OCI-LY7 (cell line): ENCODE measurements at regions not wholly inside any gene's neighbourhood (a gene's known extent, or its start where the extent isn't known, plus 50 kb on each side); places are given as distances from the start of the nearest gene placed in this dataset.

Source experiments
- BruUV-seq: library from RNA; stranded (reverse); fragments of 400-500 nt; replicated peaks from 2 replicates; lab custom pipeline; 2021; lab: Mats Ljungman, UMichigan
- CTCF ChIA-PET: fragments of 300-600 bp; sonication (Branson Sonifier 250); formaldehyde crosslinking; loops from one replicate; lab custom pipeline; 2022; ENCODE audit warnings: antibody characterized with exemption; ENCODE audit not compliant: unreplicated experiment; lab: Charles Lee
- POLR2A ChIA-PET: fragments of 300-600 bp; sonication (Branson Sonifier 250); formaldehyde crosslinking; loops from one replicate; lab custom pipeline; 2022; ENCODE audit warnings: antibody characterized with exemption; lab: Charles Lee
- DNase-seq: peaks from one replicate; pipeline ENCODE4 v3.0.0-alpha.2; 2015; ENCODE audit warnings: low spot score
- H2AFZ ChIP-seq: fragments of 200-600 bp; sonication (generic), shearing (Covaris generic); 2 replicates; pipeline ENCODE4 v1.6.1; 2014; ENCODE audit warnings: mild to moderate bottlenecking, antibody characterized with exemption, low read length, moderate library complexity
- H3K27ac ChIP-seq: fragments of 200-600 bp; sonication (generic); 2 replicates; pipeline ENCODE4 v1.5.1; 2014; ENCODE audit warnings: mixed run types, low read depth, mild to moderate bottlenecking, moderate library complexity, low read length, inconsistent platforms; ENCODE audit not compliant: poor library complexity, severe bottlenecking
- H3K36me3 ChIP-seq: fragments of 200-600 bp; sonication (generic); 2 replicates; pipeline ENCODE4 v1.6.1; 2014; ENCODE audit warnings: mild to moderate bottlenecking, antibody characterized with exemption, low read length, moderate library complexity, mixed read lengths; ENCODE audit not compliant: insufficient read depth
- H3K4me1 ChIP-seq: fragments of 200-600 bp; sonication (generic); 2 replicates; pipeline ENCODE4 v1.5.1; 2014; ENCODE audit warnings: mild to moderate bottlenecking, low read length; ENCODE audit not compliant: insufficient read depth, poor library complexity, severe bottlenecking
- H3K4me2 ChIP-seq: fragments of 200-600 bp; sonication (generic); 2 replicates; pipeline ENCODE4 v1.6.1; 2014; ENCODE audit warnings: mild to moderate bottlenecking, low read length
- H3K4me3 ChIP-seq: fragments of 200-600 bp; sonication (generic); 2 replicates; pipeline ENCODE4 v1.5.1; 2014; ENCODE audit warnings: mild to moderate bottlenecking, low read depth, low read length; ENCODE audit not compliant: poor library complexity, severe bottlenecking
- H3K79me2 ChIP-seq: fragments of 200-600 bp; sonication (generic); 2 replicates; pipeline ENCODE4 v1.6.1; 2016; ENCODE audit warnings: low read depth, mild to moderate bottlenecking, low read length, moderate library complexity, mixed read lengths; ENCODE audit not compliant: insufficient read depth
- H3K9me2 ChIP-seq: fragments of 200-600 bp; sonication (generic); 2 replicates; pipeline ENCODE4 v1.6.1; 2016; ENCODE audit warnings: mild to moderate bottlenecking, low read length, mixed read lengths; ENCODE audit not compliant: insufficient read depth
- H3K9me3 ChIP-seq: fragments of 200-600 bp; sonication (generic); 2 replicates; pipeline ENCODE4 v1.6.1; 2014; ENCODE audit warnings: mild to moderate bottlenecking, mixed run types, low read length, mixed read lengths
- H4K20me1 ChIP-seq: fragments of 200-600 bp; sonication (generic); 2 replicates; pipeline ENCODE4 v1.6.1; 2014; ENCODE audit warnings: mild to moderate bottlenecking, antibody characterized with exemption, low read length, moderate library complexity, mixed read lengths; ENCODE audit not compliant: insufficient read depth
- CTCF ChIP-seq: fragments of 200-600 bp; sonication (generic); conservative IDR thresholded peaks from 2 replicates; pipeline ENCODE4 v1.5.1; 2014; ENCODE audit warnings: mild to moderate bottlenecking, antibody characterized with exemption, low read length, moderate library complexity, mixed read lengths
- EZH2phosphoT487 ChIP-seq: fragments of 200-600 bp; sonication (generic); IDR thresholded peaks from 2 replicates; pipeline ENCODE4 v1.6.1; 2018; ENCODE audit warnings: low read depth, borderline replicate concordance, mild to moderate bottlenecking, mixed run types, antibody characterized with exemption, low read length, moderate library complexity, mixed read lengths
- intact Hi-C: fragments of 100-400 bp; cut with micrococcal nuclease; formaldehyde crosslinking; loops from one replicate; pipeline ENCODE4 v1.10.0; 2022; ENCODE audit not compliant: unreplicated experiment

- POLR2A ChIA-PET, result no interaction called here
These were observed 114.6 kb downstream of the LCA5 start for GRCh38 chr6:79422666-79423065.

DNA sequence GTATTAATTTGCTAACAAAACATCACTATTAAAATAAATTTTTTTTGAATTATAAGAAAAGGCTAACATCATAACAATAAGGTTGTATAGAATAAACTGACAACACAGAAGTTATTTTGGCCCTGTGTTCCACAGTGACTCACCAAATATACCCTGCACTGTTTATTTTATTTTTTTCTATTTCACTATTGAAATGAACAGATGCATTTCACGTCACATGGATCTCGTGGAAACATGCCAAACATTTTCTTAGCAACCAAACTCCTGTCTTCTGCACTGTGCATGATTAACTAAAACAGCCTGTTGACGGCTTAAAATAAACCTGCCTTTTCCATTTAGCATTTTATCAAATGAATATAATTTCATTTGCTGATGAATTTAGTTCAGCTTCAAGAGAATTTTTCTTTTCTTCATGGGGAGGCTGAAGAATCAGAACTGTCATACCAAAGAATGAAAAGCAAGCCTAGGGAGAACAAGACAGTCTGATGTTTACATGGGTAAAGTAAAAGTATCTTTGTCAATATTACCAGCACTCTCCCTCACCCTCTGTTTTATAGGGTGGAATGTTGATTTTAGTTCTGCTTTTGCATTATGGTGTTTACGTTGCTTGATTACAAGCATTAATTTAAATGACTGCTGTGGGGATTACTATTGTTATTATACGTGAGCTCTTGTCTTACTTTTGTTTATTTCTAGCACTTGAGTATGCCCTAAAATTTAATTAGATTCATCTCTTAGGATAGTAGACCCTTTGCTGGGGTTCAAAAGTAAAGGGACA, 115.3 kb downstream of the LCA5 start:
- Histone ChIP-seq H4K20me1 (no peaks in the 10 kb centered on the region), H3K4me2 (no peak overlapping the region), H3K79me2 (no peaks in the 10 kb centered on the region), H3K36me3 (no peaks in the 10 kb centered on the region), H3K4me1 (no peaks in the 10 kb centered on the region), H3K27ac (no peak overlapping the region), H2AFZ (no peak overlapping the region), H3K4me3 (no peak overlapping the region), H3K9me2 (no peaks in the 10 kb centered on the region), H3K9me3 (no peaks in the 10 kb centered on the region)
- DNase-seq, result no peak
- ChIA-PET POLR2A (no interaction called here), CTCF (no interaction called here)
- intact Hi-C loops, result no loop called here
- no TSS peak for BruUV-seq
- TF ChIP-seq EZH2phosphoT487, result no peak
- TF ChIP-seq CTCF, result no peak

More at GRCh38 chr6:79422666-79423065, 114.6 kb downstream of the LCA5 start:
- Histone ChIP-seq H4K20me1 (no peaks in the 10 kb centered on the region), H3K4me2 (no peak overlapping the region), H3K79me2 (no peaks in the 10 kb centered on the region), H3K27ac (no peak overlapping the region), H3K36me3 (no peaks in the 10 kb centered on the region), H2AFZ (no peak overlapping the region), H3K4me1 (no peaks in the 10 kb centered on the region), H3K4me3 (no peak overlapping the region), H3K9me3 (no peaks in the 10 kb centered on the region), H3K9me2 (no peaks in the 10 kb centered on the region)
- CTCF ChIA-PET, result no interaction called here
- no peak for DNase-seq
- TF ChIP-seq EZH2phosphoT487 (no peak), CTCF (no peak)
- no TSS peak for BruUV-seq
- intact Hi-C loops, result no loop called here

GRCh38 chr6:79421001-79421411, 116.2 kb downstream of the LCA5 start:
- H3K36me3 ChIP-seq, result no peaks in the 10 kb centered on the region
- no peak overlapping the region for H3K27ac ChIP-seq
- ChIA-PET CTCF (no interaction called here), POLR2A (no interaction called here)
- H2AFZ ChIP-seq, result no peak overlapping the region
- no peak for TF ChIP-seq EZH2phosphoT487
- TF ChIP-seq CTCF, result no peak
- H3K4me1 ChIP-seq, result no peaks in the 10 kb centered on the region
- H4K20me1 ChIP-seq, result no peaks in the 10 kb centered on the region
- H3K9me2 ChIP-seq, result no peaks in the 10 kb centered on the region
- no peaks in the 10 kb centered on the region for H3K9me3 ChIP-seq
- no TSS peak for BruUV-seq
- DNase-seq, result no peak
- no peak overlapping the region for H3K4me3 ChIP-seq
- intact Hi-C loops, result no loop called here
- H3K4me2 ChIP-seq, result no peak overlapping the region
- no peaks in the 10 kb centered on the region for H3K79me2 ChIP-seq
